WTC11 (cell line): ENCODE measurements at regions not wholly inside any gene's neighbourhood (a gene's known extent, or its start where the extent isn't known, plus 50 kb on each side); places are given as distances from the start of the nearest gene placed in this dataset.

Experiments
- ATAC-seq: fragments of 200-7000 bp; cut with Tn5 transposase; 2 replicates; pipeline ENCODE4 v1.10.0; 2021; ENCODE audit warnings: mild to moderate bottlenecking, moderate library complexity
- CTCF ChIA-PET: fragments of 300-600 bp; sonication (Branson Sonifier 250); formaldehyde crosslinking; loops from one replicate; lab custom pipeline; 2021; ENCODE audit warnings: antibody characterized with exemption; lab: Charles Lee
- POLR2A ChIA-PET: fragments of 350-600 bp; sonication (Branson Sonifier 250); formaldehyde crosslinking; loops from one replicate; lab custom pipeline; 2021; ENCODE audit warnings: antibody characterized with exemption; lab: Charles Lee
- DNase-seq: peaks from one replicate; pipeline ENCODE4 v3.0.0; 2021; ENCODE audit warnings: low spot score
- H3K27ac Mint-ChIP-seq: 2 replicates; pipeline ENCODE4 v1.8.0; 2021; ENCODE audit warnings: mixed read lengths
- H3K27me3 Mint-ChIP-seq: 2 replicates; pipeline ENCODE4 v1.8.0; 2021; ENCODE audit warnings: low read depth, mild to moderate bottlenecking, moderate library complexity, mixed read lengths
- H3K36me3 Mint-ChIP-seq: 2 replicates; pipeline ENCODE4 v1.8.0; 2021; ENCODE audit warnings: mixed read lengths
- H3K4me1 Mint-ChIP-seq: 2 replicates; pipeline ENCODE4 v1.8.0; 2022; ENCODE audit warnings: mixed read lengths
- H3K4me3 Mint-ChIP-seq: 2 replicates; pipeline ENCODE4 v1.8.0; 2021; ENCODE audit warnings: mild to moderate bottlenecking, moderate library complexity, mixed read lengths
- H3K9me3 Mint-ChIP-seq: 2 replicates; pipeline ENCODE4 v1.8.0; 2021; ENCODE audit warnings: mixed read lengths
- CBFB ChIP-seq: sonication (generic); formaldehyde crosslinking; IDR thresholded peaks from 2 replicates; pipeline ENCODE4 v1.8.1; 2022; ENCODE audit warnings: mild to moderate bottlenecking, low read depth, missing genetic modification reagents
- EMX1 ChIP-seq: fragments of 250-450 bp; sonication (Bioruptor Pico); IDR thresholded peaks from 2 replicates; pipeline ENCODE4 v1.8.0; 2021; ENCODE audit warnings: mild to moderate bottlenecking
- ERG ChIP-seq: fragments of 250-450 bp; sonication (Bioruptor Pico); IDR thresholded peaks from 2 replicates; pipeline ENCODE4 v1.8.0; 2021; ENCODE audit warnings: mild to moderate bottlenecking
- FOXJ3 ChIP-seq: sonication (generic); formaldehyde crosslinking; IDR thresholded peaks from 2 replicates; pipeline ENCODE4 v1.9.0; 2021; ENCODE audit warnings: missing genetic modification reagents, mild to moderate bottlenecking, borderline replicate concordance
- FOXP1 ChIP-seq: sonication (generic); formaldehyde crosslinking; IDR thresholded peaks from 2 replicates; pipeline ENCODE4 v1.8.0; 2022; ENCODE audit warnings: missing genetic modification reagents, mild to moderate bottlenecking, moderate library complexity, borderline replicate concordance
- GRHL2 ChIP-seq: fragments of 250-450 bp; sonication (Bioruptor Pico); IDR thresholded peaks from 2 replicates; pipeline ENCODE4 v1.8.0; 2022; ENCODE audit warnings: mild to moderate bottlenecking, moderate library complexity; ENCODE audit not compliant: insufficient replicate concordance, severe bottlenecking
- GTF2I ChIP-seq: fragments of 250-450 bp; sonication (Bioruptor Pico); conservative IDR thresholded peaks from 2 replicates; pipeline ENCODE4 v1.4.0; 2021; ENCODE audit warnings: mild to moderate bottlenecking
- NFATC4 ChIP-seq: fragments of 250-450 bp; sonication (Bioruptor Pico); IDR thresholded peaks from 2 replicates; pipeline ENCODE4 v1.9.0; 2021; ENCODE audit warnings: mild to moderate bottlenecking
- NR2C2 ChIP-seq: sonication (generic); formaldehyde crosslinking; IDR thresholded peaks from 2 replicates; pipeline ENCODE4 v1.8.0; 2022; ENCODE audit warnings: mild to moderate bottlenecking, missing genetic modification reagents
- NR3C1 ChIP-seq: sonication (generic); formaldehyde crosslinking; conservative IDR thresholded peaks from 2 replicates; pipeline ENCODE4 v1.8.1; 2023; ENCODE audit warnings: low read depth, mild to moderate bottlenecking, missing genetic modification reagents
- PREB ChIP-seq: sonication (generic); formaldehyde crosslinking; IDR thresholded peaks from 2 replicates; pipeline ENCODE4 v1.8.1; 2022; ENCODE audit warnings: mild to moderate bottlenecking, missing genetic modification reagents, moderate library complexity, borderline replicate concordance
- SP1 ChIP-seq: sonication (generic); formaldehyde crosslinking; conservative IDR thresholded peaks from 2 replicates; pipeline ENCODE4 v1.8.1; 2022; ENCODE audit warnings: missing genetic modification reagents
- ZBTB21 ChIP-seq: sonication (generic); formaldehyde crosslinking; IDR thresholded peaks from 2 replicates; pipeline ENCODE4 v1.8.1; 2023; ENCODE audit warnings: mild to moderate bottlenecking, missing genetic modification reagents, borderline replicate concordance
- ZNF138 ChIP-seq: sonication (generic); formaldehyde crosslinking; conservative IDR thresholded peaks from 2 replicates; pipeline ENCODE4 v1.8.1; 2022; ENCODE audit warnings: mild to moderate bottlenecking, moderate library complexity, missing genetic modification reagents
- ZNF263 ChIP-seq: sonication (generic); formaldehyde crosslinking; IDR thresholded peaks from 2 replicates; pipeline ENCODE4 v1.8.1; 2022; ENCODE audit warnings: low read depth, mild to moderate bottlenecking, moderate library complexity, missing genetic modification reagents
- ZNF396 ChIP-seq: fragments of 250-450 bp; sonication (Bioruptor Pico); IDR thresholded peaks from 2 replicates; pipeline ENCODE4 v1.8.0; 2021; ENCODE audit warnings: mild to moderate bottlenecking, moderate library complexity, borderline replicate concordance
- ZNF416 ChIP-seq: fragments of 250-450 bp; sonication (Bioruptor Pico); IDR thresholded peaks from 2 replicates; pipeline ENCODE4 v1.9.0; 2021; ENCODE audit warnings: mild to moderate bottlenecking, inconsistent platforms
- TF ChIP-seq, protein P1 (sequence below): fragments of 250-450 bp; sonication (Bioruptor Pico); IDR thresholded peaks from 2 replicates; pipeline ENCODE4 v1.9.0; 2021; ENCODE audit warnings: mild to moderate bottlenecking, borderline replicate concordance
- TF ChIP-seq, protein P2 (sequence below): sonication (generic); formaldehyde crosslinking; IDR thresholded peaks from 2 replicates; pipeline ENCODE4 v1.8.1; 2023; ENCODE audit warnings: mild to moderate bottlenecking, missing genetic modification reagents
- TF ChIP-seq, protein P3 (sequence below): sonication (generic); formaldehyde crosslinking; IDR thresholded peaks from 2 replicates; pipeline ENCODE4 v1.8.0; 2022; ENCODE audit warnings: mild to moderate bottlenecking, missing genetic modification reagents

DNA sequence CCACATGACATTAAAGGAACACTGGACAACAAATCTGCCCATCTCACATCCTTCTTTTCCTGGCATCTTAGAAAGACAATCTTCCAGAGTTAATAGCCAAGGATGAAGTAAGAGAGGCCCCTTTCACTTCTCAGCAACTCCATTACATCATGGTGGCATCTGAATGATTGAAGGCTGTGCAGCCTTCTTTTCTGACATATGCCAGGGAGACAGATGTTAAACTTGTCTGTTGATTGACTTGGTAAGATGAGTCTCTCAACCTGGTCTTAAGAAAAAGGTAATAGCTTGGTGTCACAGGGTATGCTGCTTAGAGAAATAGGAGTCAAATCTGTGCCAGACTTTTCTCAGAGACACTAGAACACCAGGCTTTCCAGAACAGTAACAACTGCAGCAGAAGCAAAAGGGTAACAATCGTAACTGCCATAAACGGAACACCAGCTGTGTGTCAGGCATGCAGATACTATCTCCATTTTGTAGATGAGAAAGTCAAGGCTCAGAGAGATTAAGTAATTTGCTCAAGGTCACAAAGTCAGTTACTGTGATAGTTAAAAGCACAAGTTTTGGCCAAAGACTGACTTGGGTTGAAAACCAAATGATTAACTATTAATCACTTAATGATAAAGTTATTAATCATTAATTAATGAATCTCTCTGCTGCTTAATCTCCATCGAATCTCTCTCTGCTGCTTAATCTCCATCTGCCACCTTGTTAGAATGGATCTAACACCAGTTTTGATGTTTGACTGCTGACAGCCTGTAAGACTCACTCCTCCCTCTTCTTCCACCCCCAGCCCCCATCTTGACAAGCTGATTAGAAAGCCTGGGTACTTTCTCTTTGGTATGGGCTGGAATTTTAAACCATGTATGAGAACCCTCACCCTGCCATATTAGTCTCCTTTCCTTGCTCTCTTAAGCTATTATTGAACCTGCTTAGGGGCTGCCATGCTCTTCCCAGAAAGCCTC lies 353.5 kb downstream of the ENC1 start:
- TF ChIP-seq ZNF396 (CRISPR knock-in tag) (no peak), FOXJ3 (CRISPR knock-in tag) (no peak), GTF2I (CRISPR knock-in tag) (no peak), ZNF138 (CRISPR knock-in tag) (no peak), NR2C2 (CRISPR knock-in tag) (no peak), NR3C1 (CRISPR knock-in tag) (no peak)
- no peak for DNase-seq
- ChIA-PET POLR2A (no interaction called here), CTCF (no interaction called here)
- H3K27ac Mint-ChIP-seq, result no peak overlapping the region
- ATAC-seq, result no peak
- no peak overlapping the region for H3K4me3 Mint-ChIP-seq
- H3K36me3 Mint-ChIP-seq, result no peaks in the 10 kb centered on the region
- no peaks in the 10 kb centered on the region for H3K27me3 Mint-ChIP-seq
- peaks cover 8% of the 10 kb centered on the region; the same call in 1 of the 2 replicates for H3K4me1 Mint-ChIP-seq
- H3K9me3 Mint-ChIP-seq, result peaks cover 4% of the 10 kb centered on the region

DNA sequence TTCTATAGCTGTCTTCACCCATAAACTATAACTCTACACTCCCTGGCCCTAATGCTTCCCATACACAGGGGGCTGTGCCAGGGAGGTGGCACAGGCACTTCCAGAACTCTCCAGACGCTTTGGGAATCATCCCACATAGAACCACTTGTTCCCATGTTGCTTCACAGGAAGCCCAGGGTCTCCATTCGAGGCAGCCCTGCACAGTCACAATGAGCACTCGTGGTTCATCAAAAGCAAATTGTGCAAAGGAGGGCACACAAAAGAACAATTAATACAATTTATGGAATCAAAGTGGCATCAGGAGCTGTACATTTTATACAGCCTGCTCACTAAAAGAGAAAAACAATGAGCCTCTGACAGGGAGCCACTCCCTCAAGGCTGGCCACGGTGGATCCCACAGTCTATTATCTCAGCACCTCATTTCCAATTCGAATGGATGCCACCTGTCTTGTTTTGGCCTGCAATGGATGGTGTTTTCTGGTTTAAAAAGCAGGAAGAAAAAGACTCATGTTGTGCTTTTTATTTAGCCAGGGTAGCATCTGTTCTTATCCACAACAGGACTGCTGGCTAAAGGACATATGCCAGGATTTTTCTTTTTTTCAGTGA lies 354.8 kb downstream of the ENC1 start:
- CTCF ChIA-PET, result no interaction called here
- Mint-ChIP-seq H3K4me1 (peaks cover 8% of the 10 kb centered on the region), H3K27me3 (no peaks in the 10 kb centered on the region), H3K4me3 (no peak overlapping the region), H3K27ac (no peak overlapping the region), H3K9me3 (peaks cover 4% of the 10 kb centered on the region), H3K36me3 (no peaks in the 10 kb centered on the region)
- TF ChIP-seq PREB (no peak), NFATC4 (no peak), ERG (CRISPR knock-in tag) (no peak), SP1 (CRISPR knock-in tag) (no peak), CBFB (CRISPR knock-in tag) (no peak), ZBTB21 (no peak), FOXP1 (CRISPR knock-in tag) (no peak), EMX1 (CRISPR knock-in tag) (no peak), NR2C2 (CRISPR knock-in tag) (no peak), GRHL2 (CRISPR knock-in tag) (no peak), ZNF263 (CRISPR knock-in tag) (no peak), ZNF416 (no peak)
- TF ChIP-seq, protein P1, sequence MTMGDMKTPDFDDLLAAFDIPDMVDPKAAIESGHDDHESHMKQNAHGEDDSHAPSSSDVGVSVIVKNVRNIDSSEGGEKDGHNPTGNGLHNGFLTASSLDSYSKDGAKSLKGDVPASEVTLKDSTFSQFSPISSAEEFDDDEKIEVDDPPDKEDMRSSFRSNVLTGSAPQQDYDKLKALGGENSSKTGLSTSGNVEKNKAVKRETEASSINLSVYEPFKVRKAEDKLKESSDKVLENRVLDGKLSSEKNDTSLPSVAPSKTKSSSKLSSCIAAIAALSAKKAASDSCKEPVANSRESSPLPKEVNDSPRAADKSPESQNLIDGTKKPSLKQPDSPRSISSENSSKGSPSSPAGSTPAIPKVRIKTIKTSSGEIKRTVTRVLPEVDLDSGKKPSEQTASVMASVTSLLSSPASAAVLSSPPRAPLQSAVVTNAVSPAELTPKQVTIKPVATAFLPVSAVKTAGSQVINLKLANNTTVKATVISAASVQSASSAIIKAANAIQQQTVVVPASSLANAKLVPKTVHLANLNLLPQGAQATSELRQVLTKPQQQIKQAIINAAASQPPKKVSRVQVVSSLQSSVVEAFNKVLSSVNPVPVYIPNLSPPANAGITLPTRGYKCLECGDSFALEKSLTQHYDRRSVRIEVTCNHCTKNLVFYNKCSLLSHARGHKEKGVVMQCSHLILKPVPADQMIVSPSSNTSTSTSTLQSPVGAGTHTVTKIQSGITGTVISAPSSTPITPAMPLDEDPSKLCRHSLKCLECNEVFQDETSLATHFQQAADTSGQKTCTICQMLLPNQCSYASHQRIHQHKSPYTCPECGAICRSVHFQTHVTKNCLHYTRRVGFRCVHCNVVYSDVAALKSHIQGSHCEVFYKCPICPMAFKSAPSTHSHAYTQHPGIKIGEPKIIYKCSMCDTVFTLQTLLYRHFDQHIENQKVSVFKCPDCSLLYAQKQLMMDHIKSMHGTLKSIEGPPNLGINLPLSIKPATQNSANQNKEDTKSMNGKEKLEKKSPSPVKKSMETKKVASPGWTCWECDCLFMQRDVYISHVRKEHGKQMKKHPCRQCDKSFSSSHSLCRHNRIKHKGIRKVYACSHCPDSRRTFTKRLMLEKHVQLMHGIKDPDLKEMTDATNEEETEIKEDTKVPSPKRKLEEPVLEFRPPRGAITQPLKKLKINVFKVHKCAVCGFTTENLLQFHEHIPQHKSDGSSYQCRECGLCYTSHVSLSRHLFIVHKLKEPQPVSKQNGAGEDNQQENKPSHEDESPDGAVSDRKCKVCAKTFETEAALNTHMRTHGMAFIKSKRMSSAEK, result no peak
- TF ChIP-seq, protein P2, sequence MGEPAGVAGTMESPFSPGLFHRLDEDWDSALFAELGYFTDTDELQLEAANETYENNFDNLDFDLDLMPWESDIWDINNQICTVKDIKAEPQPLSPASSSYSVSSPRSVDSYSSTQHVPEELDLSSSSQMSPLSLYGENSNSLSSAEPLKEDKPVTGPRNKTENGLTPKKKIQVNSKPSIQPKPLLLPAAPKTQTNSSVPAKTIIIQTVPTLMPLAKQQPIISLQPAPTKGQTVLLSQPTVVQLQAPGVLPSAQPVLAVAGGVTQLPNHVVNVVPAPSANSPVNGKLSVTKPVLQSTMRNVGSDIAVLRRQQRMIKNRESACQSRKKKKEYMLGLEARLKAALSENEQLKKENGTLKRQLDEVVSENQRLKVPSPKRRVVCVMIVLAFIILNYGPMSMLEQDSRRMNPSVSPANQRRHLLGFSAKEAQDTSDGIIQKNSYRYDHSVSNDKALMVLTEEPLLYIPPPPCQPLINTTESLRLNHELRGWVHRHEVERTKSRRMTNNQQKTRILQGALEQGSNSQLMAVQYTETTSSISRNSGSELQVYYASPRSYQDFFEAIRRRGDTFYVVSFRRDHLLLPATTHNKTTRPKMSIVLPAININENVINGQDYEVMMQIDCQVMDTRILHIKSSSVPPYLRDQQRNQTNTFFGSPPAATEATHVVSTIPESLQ (CRISPR knock-in tag), result no peak
- TF ChIP-seq, protein P3, sequence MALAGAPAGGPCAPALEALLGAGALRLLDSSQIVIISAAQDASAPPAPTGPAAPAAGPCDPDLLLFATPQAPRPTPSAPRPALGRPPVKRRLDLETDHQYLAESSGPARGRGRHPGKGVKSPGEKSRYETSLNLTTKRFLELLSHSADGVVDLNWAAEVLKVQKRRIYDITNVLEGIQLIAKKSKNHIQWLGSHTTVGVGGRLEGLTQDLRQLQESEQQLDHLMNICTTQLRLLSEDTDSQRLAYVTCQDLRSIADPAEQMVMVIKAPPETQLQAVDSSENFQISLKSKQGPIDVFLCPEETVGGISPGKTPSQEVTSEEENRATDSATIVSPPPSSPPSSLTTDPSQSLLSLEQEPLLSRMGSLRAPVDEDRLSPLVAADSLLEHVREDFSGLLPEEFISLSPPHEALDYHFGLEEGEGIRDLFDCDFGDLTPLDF (CRISPR knock-in tag), result no peak
- ATAC-seq (no peak), DNase-seq (no peak)
- POLR2A ChIA-PET, result no interaction called here
